H1 (cell line): ENCODE measurements at regions not wholly inside any gene's neighbourhood (a gene's known extent, or its start where the extent isn't known, plus 50 kb on each side); places are given as distances from the start of the nearest gene placed in this dataset.

ENCODE experiments used
- BACH1 ChIP-seq: IDR thresholded peaks from 2 replicates; pipeline ENCODE4 v1.6.1; 2012; ENCODE audit warnings: low read length, improper control_type of control experiment
- SIN3A ChIP-seq, 2 experiments: IDR thresholded peaks in 1 of 2; conservative IDR thresholded peaks in 1 of 2; 2 replicates each; pipeline ENCODE4 v1.6.1; 2011 to 2012; ENCODE audit warnings: low read length in 2 of 2, improper control_type of control experiment in 1 of 2, low read depth in 1 of 2, mild to moderate bottlenecking in 1 of 2
- SUZ12 ChIP-seq: fragments of 200-600 bp; sonication (generic); IDR thresholded peaks from 2 replicates; pipeline ENCODE4 v1.6.1; 2012; ENCODE audit warnings: mild to moderate bottlenecking, inconsistent platforms, low read length, moderate library complexity, mixed read lengths
- TF ChIP-seq, protein P1 (sequence below): fragments of 300-600 bp; sonication (generic); IDR thresholded peaks from 2 replicates; pipeline ENCODE4 v1.7.1; 2012; ENCODE audit warnings: low read length, moderate library complexity, mild to moderate bottlenecking, inconsistent platforms; ENCODE audit not compliant: insufficient replicate concordance
- TF ChIP-seq, protein P2 (sequence below): IDR thresholded peaks from 2 replicates; pipeline ENCODE4 v1.6.1; 2012; ENCODE audit warnings: inconsistent platforms
- TF ChIP-seq, protein P3 (sequence below), 3 experiments: IDR thresholded peaks; 1 replicate in 2 of 3; 2 replicates in 1 of 3; pipeline versions ENCODE4 v1.5.1 to v1.6.1; 2011; ENCODE audit warnings: low read length in 3 of 3, mild to moderate bottlenecking in 3 of 3, inconsistent platforms in 2 of 3, low read depth in 1 of 3, moderate library complexity in 1 of 3; ENCODE audit not compliant: insufficient read depth in 1 of 3; ENCODE audit errors: control extremely low read depth in 1 of 3

DNA sequence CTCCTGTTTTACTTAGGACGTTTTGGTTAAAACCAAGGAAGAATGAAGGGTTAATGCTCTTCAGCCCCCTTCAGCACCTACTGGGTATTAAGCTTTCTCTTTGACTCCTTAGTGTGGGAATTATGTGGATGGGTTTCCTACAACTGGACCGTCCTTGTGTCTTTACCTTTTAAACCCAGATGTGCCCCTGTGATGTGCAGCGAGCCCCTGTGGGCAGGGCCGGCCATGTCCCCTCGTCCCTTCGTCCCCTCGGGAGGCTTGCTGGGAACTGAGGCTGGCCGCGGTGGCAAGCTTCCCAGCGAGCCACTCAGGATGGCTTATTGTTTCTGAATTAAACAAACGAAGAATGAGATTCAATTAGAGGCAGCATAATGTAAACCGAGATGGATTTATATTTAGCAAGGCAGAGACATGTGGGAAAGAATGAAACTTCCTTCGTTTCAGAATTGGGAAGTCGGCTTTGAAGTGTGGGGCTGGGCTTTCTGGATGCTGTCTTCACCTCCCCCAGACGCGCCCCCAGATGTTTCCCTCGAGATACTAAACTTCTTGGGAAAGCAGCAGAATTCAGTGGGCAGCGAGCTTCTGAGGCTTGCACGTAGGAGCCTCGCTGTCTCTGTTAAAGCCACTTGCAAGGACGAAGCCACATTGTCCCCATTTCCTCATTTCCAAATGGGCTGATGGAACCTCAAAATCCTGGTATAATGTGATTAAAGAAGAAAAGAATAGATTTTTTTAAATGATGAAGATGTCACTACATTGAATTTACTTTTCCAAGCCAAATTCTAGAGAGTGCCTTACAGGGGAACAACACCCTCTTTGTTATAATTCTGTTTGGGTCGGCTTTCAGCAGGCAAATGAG is 146.0 kb downstream of the VAPA start (continued):
- TF ChIP-seq, protein P1, sequence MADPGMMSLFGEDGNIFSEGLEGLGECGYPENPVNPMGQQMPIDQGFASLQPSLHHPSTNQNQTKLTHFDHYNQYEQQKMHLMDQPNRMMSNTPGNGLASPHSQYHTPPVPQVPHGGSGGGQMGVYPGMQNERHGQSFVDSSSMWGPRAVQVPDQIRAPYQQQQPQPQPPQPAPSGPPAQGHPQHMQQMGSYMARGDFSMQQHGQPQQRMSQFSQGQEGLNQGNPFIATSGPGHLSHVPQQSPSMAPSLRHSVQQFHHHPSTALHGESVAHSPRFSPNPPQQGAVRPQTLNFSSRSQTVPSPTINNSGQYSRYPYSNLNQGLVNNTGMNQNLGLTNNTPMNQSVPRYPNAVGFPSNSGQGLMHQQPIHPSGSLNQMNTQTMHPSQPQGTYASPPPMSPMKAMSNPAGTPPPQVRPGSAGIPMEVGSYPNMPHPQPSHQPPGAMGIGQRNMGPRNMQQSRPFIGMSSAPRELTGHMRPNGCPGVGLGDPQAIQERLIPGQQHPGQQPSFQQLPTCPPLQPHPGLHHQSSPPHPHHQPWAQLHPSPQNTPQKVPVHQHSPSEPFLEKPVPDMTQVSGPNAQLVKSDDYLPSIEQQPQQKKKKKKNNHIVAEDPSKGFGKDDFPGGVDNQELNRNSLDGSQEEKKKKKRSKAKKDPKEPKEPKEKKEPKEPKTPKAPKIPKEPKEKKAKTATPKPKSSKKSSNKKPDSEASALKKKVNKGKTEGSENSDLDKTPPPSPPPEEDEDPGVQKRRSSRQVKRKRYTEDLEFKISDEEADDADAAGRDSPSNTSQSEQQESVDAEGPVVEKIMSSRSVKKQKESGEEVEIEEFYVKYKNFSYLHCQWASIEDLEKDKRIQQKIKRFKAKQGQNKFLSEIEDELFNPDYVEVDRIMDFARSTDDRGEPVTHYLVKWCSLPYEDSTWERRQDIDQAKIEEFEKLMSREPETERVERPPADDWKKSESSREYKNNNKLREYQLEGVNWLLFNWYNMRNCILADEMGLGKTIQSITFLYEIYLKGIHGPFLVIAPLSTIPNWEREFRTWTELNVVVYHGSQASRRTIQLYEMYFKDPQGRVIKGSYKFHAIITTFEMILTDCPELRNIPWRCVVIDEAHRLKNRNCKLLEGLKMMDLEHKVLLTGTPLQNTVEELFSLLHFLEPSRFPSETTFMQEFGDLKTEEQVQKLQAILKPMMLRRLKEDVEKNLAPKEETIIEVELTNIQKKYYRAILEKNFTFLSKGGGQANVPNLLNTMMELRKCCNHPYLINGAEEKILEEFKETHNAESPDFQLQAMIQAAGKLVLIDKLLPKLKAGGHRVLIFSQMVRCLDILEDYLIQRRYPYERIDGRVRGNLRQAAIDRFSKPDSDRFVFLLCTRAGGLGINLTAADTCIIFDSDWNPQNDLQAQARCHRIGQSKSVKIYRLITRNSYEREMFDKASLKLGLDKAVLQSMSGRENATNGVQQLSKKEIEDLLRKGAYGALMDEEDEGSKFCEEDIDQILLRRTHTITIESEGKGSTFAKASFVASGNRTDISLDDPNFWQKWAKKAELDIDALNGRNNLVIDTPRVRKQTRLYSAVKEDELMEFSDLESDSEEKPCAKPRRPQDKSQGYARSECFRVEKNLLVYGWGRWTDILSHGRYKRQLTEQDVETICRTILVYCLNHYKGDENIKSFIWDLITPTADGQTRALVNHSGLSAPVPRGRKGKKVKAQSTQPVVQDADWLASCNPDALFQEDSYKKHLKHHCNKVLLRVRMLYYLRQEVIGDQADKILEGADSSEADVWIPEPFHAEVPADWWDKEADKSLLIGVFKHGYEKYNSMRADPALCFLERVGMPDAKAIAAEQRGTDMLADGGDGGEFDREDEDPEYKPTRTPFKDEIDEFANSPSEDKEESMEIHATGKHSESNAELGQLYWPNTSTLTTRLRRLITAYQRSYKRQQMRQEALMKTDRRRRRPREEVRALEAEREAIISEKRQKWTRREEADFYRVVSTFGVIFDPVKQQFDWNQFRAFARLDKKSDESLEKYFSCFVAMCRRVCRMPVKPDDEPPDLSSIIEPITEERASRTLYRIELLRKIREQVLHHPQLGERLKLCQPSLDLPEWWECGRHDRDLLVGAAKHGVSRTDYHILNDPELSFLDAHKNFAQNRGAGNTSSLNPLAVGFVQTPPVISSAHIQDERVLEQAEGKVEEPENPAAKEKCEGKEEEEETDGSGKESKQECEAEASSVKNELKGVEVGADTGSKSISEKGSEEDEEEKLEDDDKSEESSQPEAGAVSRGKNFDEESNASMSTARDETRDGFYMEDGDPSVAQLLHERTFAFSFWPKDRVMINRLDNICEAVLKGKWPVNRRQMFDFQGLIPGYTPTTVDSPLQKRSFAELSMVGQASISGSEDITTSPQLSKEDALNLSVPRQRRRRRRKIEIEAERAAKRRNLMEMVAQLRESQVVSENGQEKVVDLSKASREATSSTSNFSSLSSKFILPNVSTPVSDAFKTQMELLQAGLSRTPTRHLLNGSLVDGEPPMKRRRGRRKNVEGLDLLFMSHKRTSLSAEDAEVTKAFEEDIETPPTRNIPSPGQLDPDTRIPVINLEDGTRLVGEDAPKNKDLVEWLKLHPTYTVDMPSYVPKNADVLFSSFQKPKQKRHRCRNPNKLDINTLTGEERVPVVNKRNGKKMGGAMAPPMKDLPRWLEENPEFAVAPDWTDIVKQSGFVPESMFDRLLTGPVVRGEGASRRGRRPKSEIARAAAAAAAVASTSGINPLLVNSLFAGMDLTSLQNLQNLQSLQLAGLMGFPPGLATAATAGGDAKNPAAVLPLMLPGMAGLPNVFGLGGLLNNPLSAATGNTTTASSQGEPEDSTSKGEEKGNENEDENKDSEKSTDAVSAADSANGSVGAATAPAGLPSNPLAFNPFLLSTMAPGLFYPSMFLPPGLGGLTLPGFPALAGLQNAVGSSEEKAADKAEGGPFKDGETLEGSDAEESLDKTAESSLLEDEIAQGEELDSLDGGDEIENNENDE = no peak
- no peak for TF ChIP-seq SIN3A (conservative IDR thresholded peaks at IDR 0.05 in 1 of 2, IDR thresholded peaks at IDR 0.05 in 1 of 2; ENCODE audit: low read depth in 1 of 2, low read length in 2 of 2)
- no peak for TF ChIP-seq SUZ12
- TF ChIP-seq, protein P2, sequence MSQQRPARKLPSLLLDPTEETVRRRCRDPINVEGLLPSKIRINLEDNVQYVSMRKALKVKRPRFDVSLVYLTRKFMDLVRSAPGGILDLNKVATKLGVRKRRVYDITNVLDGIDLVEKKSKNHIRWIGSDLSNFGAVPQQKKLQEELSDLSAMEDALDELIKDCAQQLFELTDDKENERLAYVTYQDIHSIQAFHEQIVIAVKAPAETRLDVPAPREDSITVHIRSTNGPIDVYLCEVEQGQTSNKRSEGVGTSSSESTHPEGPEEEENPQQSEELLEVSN = no peak
- TF ChIP-seq, protein P3, sequence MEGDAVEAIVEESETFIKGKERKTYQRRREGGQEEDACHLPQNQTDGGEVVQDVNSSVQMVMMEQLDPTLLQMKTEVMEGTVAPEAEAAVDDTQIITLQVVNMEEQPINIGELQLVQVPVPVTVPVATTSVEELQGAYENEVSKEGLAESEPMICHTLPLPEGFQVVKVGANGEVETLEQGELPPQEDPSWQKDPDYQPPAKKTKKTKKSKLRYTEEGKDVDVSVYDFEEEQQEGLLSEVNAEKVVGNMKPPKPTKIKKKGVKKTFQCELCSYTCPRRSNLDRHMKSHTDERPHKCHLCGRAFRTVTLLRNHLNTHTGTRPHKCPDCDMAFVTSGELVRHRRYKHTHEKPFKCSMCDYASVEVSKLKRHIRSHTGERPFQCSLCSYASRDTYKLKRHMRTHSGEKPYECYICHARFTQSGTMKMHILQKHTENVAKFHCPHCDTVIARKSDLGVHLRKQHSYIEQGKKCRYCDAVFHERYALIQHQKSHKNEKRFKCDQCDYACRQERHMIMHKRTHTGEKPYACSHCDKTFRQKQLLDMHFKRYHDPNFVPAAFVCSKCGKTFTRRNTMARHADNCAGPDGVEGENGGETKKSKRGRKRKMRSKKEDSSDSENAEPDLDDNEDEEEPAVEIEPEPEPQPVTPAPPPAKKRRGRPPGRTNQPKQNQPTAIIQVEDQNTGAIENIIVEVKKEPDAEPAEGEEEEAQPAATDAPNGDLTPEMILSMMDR (IDR thresholded peaks at IDR 0.05; ENCODE audit: control extremely low read depth in 1 of 3, insufficient read depth in 1 of 3, low read depth in 1 of 3, low read length in 3 of 3) = no peak
- no peak for TF ChIP-seq BACH1
